HUES48 (cell line): ENCODE measurements at regions not wholly inside any gene's neighbourhood (a gene's known extent, or its start where the extent isn't known, plus 50 kb on each side); places are given as distances from the start of the nearest gene placed in this dataset.
A peak's percentile ranks its signal among the peaks of the same experiment; 100 is the strongest.

ENCODE experiments used
- H3K27ac ChIP-seq: one replicate; pipeline ENCODE4 v1.7.0; 2013; ENCODE audit warnings: low read depth, low read length, inconsistent platforms
- H3K27me3 ChIP-seq: 2 replicates; pipeline ENCODE4 v1.6.1; 2013; ENCODE audit warnings: mild to moderate bottlenecking, low read length; ENCODE audit not compliant: control insufficient read depth, insufficient read depth
- H3K36me3 ChIP-seq: 2 replicates; pipeline ENCODE4 v1.6.1; 2013; ENCODE audit warnings: low read length; ENCODE audit not compliant: control insufficient read depth, insufficient read depth
- H3K4me1 ChIP-seq: 2 replicates; pipeline ENCODE4 v1.6.1; 2013; ENCODE audit warnings: mild to moderate bottlenecking, low read length; ENCODE audit not compliant: control insufficient read depth, insufficient read depth
- H3K4me3 ChIP-seq: 2 replicates; pipeline ENCODE4 v1.5.1; 2013; ENCODE audit warnings: mild to moderate bottlenecking, low read depth, low read length
- H3K9ac ChIP-seq: 2 replicates; pipeline ENCODE4 v1.6.1; 2013; ENCODE audit warnings: mild to moderate bottlenecking, low read depth, low read length, moderate library complexity
- H3K9me3 ChIP-seq: 2 replicates; pipeline ENCODE4 v1.6.1; 2013; ENCODE audit warnings: low read length; ENCODE audit not compliant: control insufficient read depth, insufficient read depth

DNA sequence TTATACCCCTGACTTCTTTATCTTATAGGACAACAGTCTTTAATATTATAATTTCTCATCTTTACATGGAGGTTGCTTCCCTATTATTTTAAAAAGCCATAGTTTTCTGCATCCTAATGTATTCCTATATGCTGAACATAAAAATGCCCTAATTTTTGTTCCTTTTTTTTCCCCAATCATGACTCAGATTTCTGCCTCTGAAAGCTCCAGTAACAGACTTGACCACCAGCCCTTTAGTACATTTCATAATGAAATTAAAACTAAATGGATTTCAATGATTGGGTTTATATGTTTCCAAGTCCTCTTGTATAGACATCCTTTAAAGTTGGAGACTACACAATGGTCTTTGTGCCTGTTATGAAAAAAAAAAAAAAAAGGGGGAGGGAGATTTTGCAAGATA is 712.5 kb downstream of the DIAPH3 start:
- 0 out of 2 replicates have a peak, but pooled peaks cover 3% of the 10 kb centered on the region for H3K27me3 ChIP-seq
- peaks cover 42% of the 10 kb centered on the region for H3K4me1 ChIP-seq
- H3K36me3 ChIP-seq, result no peaks in the 10 kb centered on the region
- no peak overlapping the region for H3K4me3 ChIP-seq
- H3K9me3 ChIP-seq, result no peaks in the 10 kb centered on the region
- H3K9ac ChIP-seq, result no peak overlapping the region
- H3K27ac ChIP-seq, result no peak overlapping the region

- Histone ChIP-seq H3K4me1 (peaks cover 32% of the 10 kb centered on the region), H3K9me3 (no peaks in the 10 kb centered on the region), H3K36me3 (no peaks in the 10 kb centered on the region), H3K4me3 (no peak overlapping the region), H3K27me3 (0 out of 2 replicates have a peak, but pooled peaks cover 3% of the 10 kb centered on the region), H3K9ac (no peak overlapping the region), H3K27ac (no peak overlapping the region)
These were observed 711.4 kb downstream of the DIAPH3 start for GRCh38 chr13:59452189-59452890.

- Histone ChIP-seq H3K36me3 (no peaks in the 10 kb centered on the region), H3K9me3 (no peaks in the 10 kb centered on the region), H3K27ac (peak overlapping the region; percentile 53), H3K4me1 (peaks cover 20% of the 10 kb centered on the region; the same call in 1 of the 2 replicates), H3K9ac (no peak overlapping the region), H3K27me3 (no peaks in the 10 kb centered on the region), H3K4me3 (no peak overlapping the region)
These were observed 704.7 kb downstream of the DIAPH3 start for GRCh38 chr13:59458908-59459579.

GRCh38 chr13:59459972-59460371 is 703.8 kb downstream of the DIAPH3 start:
- Histone ChIP-seq H3K9me3 (no peaks in the 10 kb centered on the region), H3K27me3 (no peaks in the 10 kb centered on the region), H3K36me3 (no peaks in the 10 kb centered on the region), H3K4me3 (no peak overlapping the region), H3K27ac (no peak overlapping the region), H3K4me1 (peaks cover 26% of the 10 kb centered on the region), H3K9ac (no peak overlapping the region)

GRCh38 chr13:59461411-59461810 is 702.3 kb downstream of the DIAPH3 start:
- Histone ChIP-seq H3K27ac (no peak overlapping the region), H3K36me3 (no peaks in the 10 kb centered on the region), H3K9me3 (no peaks in the 10 kb centered on the region), H3K9ac (no peak overlapping the region), H3K4me1 (peaks cover 26% of the 10 kb centered on the region), H3K27me3 (no peaks in the 10 kb centered on the region), H3K4me3 (no peak overlapping the region)

DNA sequence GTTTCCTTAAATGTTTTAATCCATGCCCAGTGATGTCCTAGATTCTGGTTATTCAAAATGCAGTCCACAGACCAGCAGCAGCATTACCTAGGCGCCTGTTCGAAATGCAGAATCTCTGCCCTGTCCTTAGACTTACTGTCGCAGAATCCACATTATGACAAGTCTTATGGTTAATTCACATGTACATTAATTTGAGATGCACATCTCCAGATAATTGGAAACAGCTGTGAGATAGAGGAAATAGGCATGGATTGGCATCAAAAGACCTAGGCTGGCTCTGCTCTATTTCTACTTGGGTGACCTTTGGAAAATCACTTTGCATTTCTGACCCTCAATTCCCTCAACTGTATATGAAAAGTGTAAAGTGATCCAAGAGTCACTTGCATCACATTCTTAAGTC is 700.7 kb downstream of the DIAPH3 start:
- Histone ChIP-seq H3K9me3 (no peaks in the 10 kb centered on the region), H3K27me3 (no peaks in the 10 kb centered on the region), H3K27ac (no peak overlapping the region), H3K9ac (no peak overlapping the region), H3K4me3 (no peak overlapping the region), H3K36me3 (no peaks in the 10 kb centered on the region), H3K4me1 (peaks cover 35% of the 10 kb centered on the region)

DNA sequence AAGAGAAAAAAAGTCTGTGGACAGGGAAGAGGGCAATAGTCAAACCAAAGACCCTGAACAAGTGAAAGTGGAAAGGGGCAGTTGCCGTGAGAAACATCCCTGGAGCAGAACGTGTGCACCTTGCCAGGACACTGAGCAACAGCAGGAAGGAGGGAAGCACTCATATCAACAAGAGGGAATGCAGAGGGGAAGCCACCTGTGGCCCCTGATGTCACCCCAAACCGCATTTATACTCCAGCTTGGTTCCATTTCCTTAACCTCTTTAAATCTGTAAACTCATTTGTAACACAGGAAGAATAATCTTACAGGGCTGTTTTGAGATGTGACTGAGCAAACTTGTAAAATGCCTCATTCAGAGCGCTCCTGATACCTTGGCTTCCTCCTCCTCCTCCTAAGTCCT is 698.8 kb downstream of the DIAPH3 start:
- Histone ChIP-seq H3K4me1 (peaks cover 22% of the 10 kb centered on the region), H3K27ac (no peak overlapping the region), H3K36me3 (no peaks in the 10 kb centered on the region), H3K27me3 (no peaks in the 10 kb centered on the region), H3K9me3 (peaks cover 8% of the 10 kb centered on the region), H3K4me3 (no peak overlapping the region), H3K9ac (no peak overlapping the region)

DNA sequence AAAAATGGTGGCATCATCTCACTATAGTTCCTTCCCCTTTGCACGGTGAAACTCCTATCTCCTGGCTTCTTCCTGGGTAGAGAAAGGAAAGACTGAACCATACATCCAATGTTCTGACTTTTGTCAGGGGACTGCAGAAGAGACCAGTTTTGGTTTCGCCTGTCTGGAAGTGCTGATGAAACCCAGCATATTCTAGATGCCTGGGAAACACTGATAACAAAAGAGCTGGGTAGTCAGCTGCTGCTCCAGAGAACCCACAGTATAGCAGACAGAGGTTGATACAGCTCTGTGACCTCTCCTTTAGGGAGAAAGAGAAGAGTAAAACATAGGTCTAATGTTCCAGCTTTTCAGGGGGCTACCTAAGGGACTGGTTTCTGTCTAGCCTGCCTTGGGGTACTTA is 695.3 kb downstream of the DIAPH3 start:
- H3K27me3 ChIP-seq, result no peaks in the 10 kb centered on the region
- no peaks in the 10 kb centered on the region for H3K36me3 ChIP-seq
- H3K27ac ChIP-seq, result no peak overlapping the region
- H3K9ac ChIP-seq, result no peak overlapping the region
- H3K4me3 ChIP-seq, result no peak overlapping the region
- peaks cover 8% of the 10 kb centered on the region for H3K9me3 ChIP-seq
- peaks cover 33% of the 10 kb centered on the region for H3K4me1 ChIP-seq

- Histone ChIP-seq H3K27me3 (no peaks in the 10 kb centered on the region), H3K27ac (no peak overlapping the region), H3K9ac (no peak overlapping the region), H3K9me3 (peaks cover 8% of the 10 kb centered on the region), H3K4me3 (no peak overlapping the region), H3K4me1 (peaks cover 23% of the 10 kb centered on the region), H3K36me3 (no peaks in the 10 kb centered on the region)
These were observed 692.6 kb downstream of the DIAPH3 start for GRCh38 chr13:59471106-59471505.

- peaks cover 8% of the 10 kb centered on the region for H3K9me3 ChIP-seq
- H3K36me3 ChIP-seq, result no peaks in the 10 kb centered on the region
- no peak overlapping the region for H3K9ac ChIP-seq
- peaks cover 20% of the 10 kb centered on the region for H3K4me1 ChIP-seq
- no peak overlapping the region for H3K27ac ChIP-seq
- no peak overlapping the region for H3K4me3 ChIP-seq
- H3K27me3 ChIP-seq, result no peaks in the 10 kb centered on the region
These were observed 691.6 kb downstream of the DIAPH3 start for GRCh38 chr13:59472134-59472533.

DNA sequence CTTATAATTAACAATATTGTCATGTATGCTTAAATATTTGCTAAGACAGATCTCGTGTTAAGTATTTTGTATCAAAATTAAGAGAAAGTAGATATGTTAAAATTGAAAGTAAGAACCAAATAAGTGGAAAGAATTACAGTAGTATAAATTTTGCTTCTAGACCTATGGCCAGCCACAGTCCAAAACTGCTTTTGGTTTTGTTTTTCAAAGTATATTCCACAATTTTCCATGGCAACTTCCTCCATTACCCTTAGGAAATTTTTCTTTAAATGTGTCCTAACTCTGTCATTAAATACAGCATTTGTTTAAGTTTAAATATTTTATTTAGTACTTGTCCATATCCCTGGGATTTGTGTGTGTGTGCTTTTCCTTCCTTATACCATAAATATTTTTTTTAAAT is 689.0 kb downstream of the DIAPH3 start:
- Histone ChIP-seq H3K4me3 (no peak overlapping the region), H3K27me3 (no peaks in the 10 kb centered on the region), H3K4me1 (peaks cover 28% of the 10 kb centered on the region), H3K36me3 (no peaks in the 10 kb centered on the region), H3K27ac (no peak overlapping the region), H3K9me3 (peaks cover 2% of the 10 kb centered on the region), H3K9ac (no peak overlapping the region)
